WTC11 (cell line): ENCODE measurements at regions not wholly inside any gene's neighbourhood (a gene's known extent, or its start where the extent isn't known, plus 50 kb on each side); places are given as distances from the start of the nearest gene placed in this dataset.

Experiments
- ATAC-seq: fragments of 200-7000 bp; cut with Tn5 transposase; 2 replicates; pipeline ENCODE4 v1.10.0; 2021; ENCODE audit warnings: mild to moderate bottlenecking, moderate library complexity
- CTCF ChIA-PET: fragments of 300-600 bp; sonication (Branson Sonifier 250); formaldehyde crosslinking; loops from one replicate; lab custom pipeline; 2021; ENCODE audit warnings: antibody characterized with exemption; lab: Charles Lee
- POLR2A ChIA-PET: fragments of 350-600 bp; sonication (Branson Sonifier 250); formaldehyde crosslinking; loops from one replicate; lab custom pipeline; 2021; ENCODE audit warnings: antibody characterized with exemption; lab: Charles Lee
- DNase-seq: peaks from one replicate; pipeline ENCODE4 v3.0.0; 2021; ENCODE audit warnings: low spot score
- H3K27ac Mint-ChIP-seq: 2 replicates; pipeline ENCODE4 v1.8.0; 2021; ENCODE audit warnings: mixed read lengths
- H3K27me3 Mint-ChIP-seq: 2 replicates; pipeline ENCODE4 v1.8.0; 2021; ENCODE audit warnings: low read depth, mild to moderate bottlenecking, moderate library complexity, mixed read lengths
- H3K36me3 Mint-ChIP-seq: 2 replicates; pipeline ENCODE4 v1.8.0; 2021; ENCODE audit warnings: mixed read lengths
- H3K4me1 Mint-ChIP-seq: 2 replicates; pipeline ENCODE4 v1.8.0; 2022; ENCODE audit warnings: mixed read lengths
- H3K4me3 Mint-ChIP-seq: 2 replicates; pipeline ENCODE4 v1.8.0; 2021; ENCODE audit warnings: mild to moderate bottlenecking, moderate library complexity, mixed read lengths
- H3K9me3 Mint-ChIP-seq: 2 replicates; pipeline ENCODE4 v1.8.0; 2021; ENCODE audit warnings: mixed read lengths
- ETV6 ChIP-seq: sonication (generic); formaldehyde crosslinking; IDR thresholded peaks from 2 replicates; pipeline ENCODE4 v1.8.1; 2022; ENCODE audit warnings: mild to moderate bottlenecking, missing genetic modification reagents
- FOXK1 ChIP-seq: sonication (generic); formaldehyde crosslinking; IDR thresholded peaks from 2 replicates; pipeline ENCODE4 v1.8.0; 2022; ENCODE audit warnings: mild to moderate bottlenecking, moderate library complexity, missing genetic modification reagents
- GTF2I ChIP-seq: fragments of 250-450 bp; sonication (Bioruptor Pico); conservative IDR thresholded peaks from 2 replicates; pipeline ENCODE4 v1.4.0; 2021; ENCODE audit warnings: mild to moderate bottlenecking
- HMGA2 ChIP-seq: fragments of 250-450 bp; sonication (Bioruptor Pico); IDR thresholded peaks from 2 replicates; pipeline ENCODE4 v1.4.0; 2021; ENCODE audit warnings: mild to moderate bottlenecking, moderate library complexity
- IRF2 ChIP-seq: sonication (generic); formaldehyde crosslinking; IDR thresholded peaks from 2 replicates; pipeline ENCODE4 v1.8.0; 2022; ENCODE audit warnings: low read depth, missing genetic modification reagents, borderline replicate concordance
- JAZF1 ChIP-seq: fragments of 250-450 bp; sonication (Bioruptor Pico); IDR thresholded peaks from 2 replicates; pipeline ENCODE4 v1.9.0; 2021; ENCODE audit warnings: moderate library complexity, mild to moderate bottlenecking, inconsistent platforms
- NFATC4 ChIP-seq: fragments of 250-450 bp; sonication (Bioruptor Pico); IDR thresholded peaks from 2 replicates; pipeline ENCODE4 v1.9.0; 2021; ENCODE audit warnings: mild to moderate bottlenecking
- NFE2L1 ChIP-seq: sonication (generic); formaldehyde crosslinking; IDR thresholded peaks from 2 replicates; pipeline ENCODE4 v1.8.1; 2023; ENCODE audit warnings: missing genetic modification reagents
- NFYB ChIP-seq: sonication (generic); formaldehyde crosslinking; conservative IDR thresholded peaks from 2 replicates; pipeline ENCODE4 v1.8.0; 2022; ENCODE audit warnings: low read depth, missing genetic modification reagents
- NR3C1 ChIP-seq: sonication (generic); formaldehyde crosslinking; conservative IDR thresholded peaks from 2 replicates; pipeline ENCODE4 v1.8.1; 2023; ENCODE audit warnings: low read depth, mild to moderate bottlenecking, missing genetic modification reagents
- PRRX2 ChIP-seq: fragments of 250-450 bp; sonication (Bioruptor Pico); IDR thresholded peaks from 2 replicates; pipeline ENCODE4 v1.8.0; 2021; ENCODE audit warnings: mild to moderate bottlenecking
- SMAD4 ChIP-seq: sonication (generic); formaldehyde crosslinking; IDR thresholded peaks from 2 replicates; pipeline ENCODE4 v1.8.0; 2022; ENCODE audit warnings: mild to moderate bottlenecking, missing genetic modification reagents
- SOX15 ChIP-seq: fragments of 250-450 bp; sonication (Bioruptor Pico); IDR thresholded peaks from 2 replicates; pipeline ENCODE4 v1.9.0; 2021; ENCODE audit warnings: mild to moderate bottlenecking
- ZNF396 ChIP-seq: fragments of 250-450 bp; sonication (Bioruptor Pico); IDR thresholded peaks from 2 replicates; pipeline ENCODE4 v1.8.0; 2021; ENCODE audit warnings: mild to moderate bottlenecking, moderate library complexity, borderline replicate concordance
- ZNF671 ChIP-seq: fragments of 250-450 bp; sonication (Bioruptor Pico); IDR thresholded peaks from 2 replicates; pipeline ENCODE4 v1.8.0; 2021; ENCODE audit warnings: mild to moderate bottlenecking
- TF ChIP-seq, protein P1 (sequence below): fragments of 250-450 bp; sonication (Bioruptor Pico); IDR thresholded peaks from 2 replicates; pipeline ENCODE4 v1.9.0; 2021; ENCODE audit warnings: moderate library complexity, mild to moderate bottlenecking, inconsistent platforms, borderline replicate concordance
- TF ChIP-seq, protein P2 (sequence below): sonication (generic); formaldehyde crosslinking; IDR thresholded peaks from 2 replicates; pipeline ENCODE4 v1.8.1; 2023; ENCODE audit warnings: mild to moderate bottlenecking, missing genetic modification reagents
- TF ChIP-seq, protein P3 (sequence below): sonication (generic); formaldehyde crosslinking; IDR thresholded peaks from 2 replicates; pipeline ENCODE4 v1.8.0; 2022; ENCODE audit warnings: mild to moderate bottlenecking, missing genetic modification reagents
- TF ChIP-seq, protein P4 (sequence below): fragments of 250-450 bp; sonication (Bioruptor Pico); conservative IDR thresholded peaks from 2 replicates; pipeline ENCODE4 v1.9.0; 2021; ENCODE audit warnings: mild to moderate bottlenecking
- TF ChIP-seq, protein P5 (sequence below): sonication (generic); formaldehyde crosslinking; IDR thresholded peaks from 2 replicates; pipeline ENCODE4 v1.8.0; 2023; ENCODE audit warnings: missing genetic modification reagents
- TF ChIP-seq, protein P6 (sequence below): sonication (generic); formaldehyde crosslinking; IDR thresholded peaks from 2 replicates; pipeline ENCODE4 v1.8.1; 2022; ENCODE audit warnings: mild to moderate bottlenecking, missing genetic modification reagents, moderate library complexity, borderline replicate concordance
- TF ChIP-seq, protein P7 (sequence below): fragments of 200-600 bp; IDR thresholded peaks from 2 replicates; pipeline ENCODE4 v1.8.0; 2022; ENCODE audit warnings: antibody characterized with exemption

DNA sequence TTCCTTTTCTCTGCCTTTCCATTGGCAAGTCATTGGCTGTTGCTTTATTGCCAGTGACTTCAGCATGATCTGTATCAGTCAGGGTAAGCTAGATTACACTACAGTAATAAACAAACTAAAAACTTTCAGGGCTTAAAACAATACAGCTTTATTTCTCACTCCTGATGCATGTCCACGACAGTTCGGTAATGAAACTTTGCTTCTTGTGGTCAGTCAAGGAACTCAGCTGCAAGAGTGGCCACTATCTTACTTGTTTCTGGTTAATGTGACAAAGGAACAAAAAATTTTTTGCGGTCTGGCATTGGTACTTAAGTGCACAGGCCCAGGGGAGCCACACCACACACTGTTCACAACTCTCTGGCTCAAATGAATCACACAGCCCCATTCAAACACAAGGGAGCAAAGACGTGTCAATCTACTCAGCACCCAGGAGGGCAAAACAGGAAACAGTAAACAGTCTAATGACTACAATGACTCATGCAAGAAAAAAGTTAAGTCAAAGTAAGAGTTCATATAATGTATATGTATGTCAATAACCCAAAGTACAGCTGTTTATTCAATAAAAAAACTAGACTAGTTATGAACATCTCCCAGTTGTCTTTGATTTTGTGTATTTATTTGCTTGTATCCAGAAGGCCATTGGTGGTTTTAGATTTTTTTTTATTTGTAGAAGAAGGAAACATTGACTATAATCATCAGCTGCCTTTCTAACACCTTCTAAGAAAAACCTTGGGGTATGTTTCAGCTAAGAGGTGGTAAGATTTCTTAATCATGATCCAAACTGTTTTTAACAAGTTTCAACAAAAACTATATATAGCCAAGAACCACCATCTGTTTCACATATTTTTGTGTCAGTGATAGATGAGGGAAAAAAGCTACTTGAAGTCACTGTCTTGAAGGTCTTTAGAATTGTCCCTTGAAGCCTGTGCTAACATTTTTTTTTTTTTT lies 134.4 kb upstream of the FAM3C start:
- TF ChIP-seq PRRX2 (CRISPR knock-in tag) (no peak), GTF2I (CRISPR knock-in tag) (no peak), NFE2L1 (no peak), IRF2 (CRISPR knock-in tag) (no peak), ETV6 (CRISPR knock-in tag) (no peak), ZNF671 (CRISPR knock-in tag) (no peak), SOX15 (CRISPR knock-in tag) (no peak), NFYB (no peak), NR3C1 (CRISPR knock-in tag) (no peak), SMAD4 (CRISPR knock-in tag) (no peak), NFATC4 (no peak), FOXK1 (CRISPR knock-in tag) (no peak), JAZF1 (CRISPR knock-in tag) (no peak), HMGA2 (CRISPR knock-in tag) (no peak)
- TF ChIP-seq, protein P1, sequence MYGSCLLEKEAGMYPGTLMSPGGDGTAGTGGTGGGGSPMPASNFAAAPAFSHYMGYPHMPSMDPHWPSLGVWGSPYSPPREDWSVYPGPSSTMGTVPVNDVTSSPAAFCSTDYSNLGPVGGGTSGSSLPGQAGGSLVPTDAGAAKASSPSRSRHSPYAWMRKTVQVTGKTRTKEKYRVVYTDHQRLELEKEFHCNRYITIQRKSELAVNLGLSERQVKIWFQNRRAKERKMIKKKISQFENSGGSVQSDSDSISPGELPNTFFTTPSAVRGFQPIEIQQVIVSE (CRISPR knock-in tag) = no peak
- TF ChIP-seq, protein P2, sequence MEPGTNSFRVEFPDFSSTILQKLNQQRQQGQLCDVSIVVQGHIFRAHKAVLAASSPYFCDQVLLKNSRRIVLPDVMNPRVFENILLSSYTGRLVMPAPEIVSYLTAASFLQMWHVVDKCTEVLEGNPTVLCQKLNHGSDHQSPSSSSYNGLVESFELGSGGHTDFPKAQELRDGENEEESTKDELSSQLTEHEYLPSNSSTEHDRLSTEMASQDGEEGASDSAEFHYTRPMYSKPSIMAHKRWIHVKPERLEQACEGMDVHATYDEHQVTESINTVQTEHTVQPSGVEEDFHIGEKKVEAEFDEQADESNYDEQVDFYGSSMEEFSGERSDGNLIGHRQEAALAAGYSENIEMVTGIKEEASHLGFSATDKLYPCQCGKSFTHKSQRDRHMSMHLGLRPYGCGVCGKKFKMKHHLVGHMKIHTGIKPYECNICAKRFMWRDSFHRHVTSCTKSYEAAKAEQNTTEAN (CRISPR knock-in tag) = no peak
- TF ChIP-seq, protein P3, sequence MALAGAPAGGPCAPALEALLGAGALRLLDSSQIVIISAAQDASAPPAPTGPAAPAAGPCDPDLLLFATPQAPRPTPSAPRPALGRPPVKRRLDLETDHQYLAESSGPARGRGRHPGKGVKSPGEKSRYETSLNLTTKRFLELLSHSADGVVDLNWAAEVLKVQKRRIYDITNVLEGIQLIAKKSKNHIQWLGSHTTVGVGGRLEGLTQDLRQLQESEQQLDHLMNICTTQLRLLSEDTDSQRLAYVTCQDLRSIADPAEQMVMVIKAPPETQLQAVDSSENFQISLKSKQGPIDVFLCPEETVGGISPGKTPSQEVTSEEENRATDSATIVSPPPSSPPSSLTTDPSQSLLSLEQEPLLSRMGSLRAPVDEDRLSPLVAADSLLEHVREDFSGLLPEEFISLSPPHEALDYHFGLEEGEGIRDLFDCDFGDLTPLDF (CRISPR knock-in tag) = no peak
- TF ChIP-seq, protein P4, sequence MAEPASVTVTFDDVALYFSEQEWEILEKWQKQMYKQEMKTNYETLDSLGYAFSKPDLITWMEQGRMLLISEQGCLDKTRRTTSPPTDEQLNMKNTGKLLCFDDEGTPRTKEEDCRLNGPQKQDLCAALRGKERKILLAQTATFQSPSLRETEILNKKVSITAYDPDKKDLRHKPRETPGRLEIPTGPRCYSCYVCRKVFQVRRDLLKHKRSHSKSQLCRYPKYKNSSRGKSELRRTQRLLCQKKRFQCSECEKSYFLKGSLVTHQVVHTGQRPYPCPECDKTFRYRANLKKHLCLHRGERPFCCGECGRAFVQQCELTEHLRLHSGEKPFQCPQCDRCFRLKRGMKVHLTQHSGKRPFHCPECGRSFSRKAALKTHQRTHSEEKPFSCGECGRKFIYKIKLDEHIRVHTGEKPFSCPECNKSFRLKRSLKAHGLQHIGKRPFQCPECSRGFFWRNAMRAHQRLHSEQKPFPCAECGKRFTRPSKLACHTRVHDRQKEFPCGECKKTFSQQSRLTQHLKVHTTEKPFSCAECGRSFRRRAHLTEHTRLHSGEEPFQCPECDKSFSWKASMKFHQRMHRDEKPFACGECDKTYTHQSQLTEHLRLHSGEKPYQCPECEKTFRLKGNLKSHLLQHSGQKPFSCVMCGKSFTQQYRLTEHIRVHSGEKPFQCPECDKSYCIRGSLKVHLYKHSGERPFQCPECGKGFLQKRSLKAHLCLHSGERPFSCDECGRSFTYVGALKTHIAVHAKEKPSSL (CRISPR knock-in tag) = no peak
- TF ChIP-seq, protein P5, sequence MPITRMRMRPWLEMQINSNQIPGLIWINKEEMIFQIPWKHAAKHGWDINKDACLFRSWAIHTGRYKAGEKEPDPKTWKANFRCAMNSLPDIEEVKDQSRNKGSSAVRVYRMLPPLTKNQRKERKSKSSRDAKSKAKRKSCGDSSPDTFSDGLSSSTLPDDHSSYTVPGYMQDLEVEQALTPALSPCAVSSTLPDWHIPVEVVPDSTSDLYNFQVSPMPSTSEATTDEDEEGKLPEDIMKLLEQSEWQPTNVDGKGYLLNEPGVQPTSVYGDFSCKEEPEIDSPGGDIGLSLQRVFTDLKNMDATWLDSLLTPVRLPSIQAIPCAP (CRISPR knock-in tag) = no peak
- 0 out of 2 replicates have a peak, but pooled peaks cover 3% of the 10 kb centered on the region for H3K4me1 Mint-ChIP-seq
- ATAC-seq (no peak), DNase-seq (no peak)
- H3K27ac Mint-ChIP-seq = no peak overlapping the region
- peaks cover 6% of the 10 kb centered on the region for H3K9me3 Mint-ChIP-seq
- H3K36me3 Mint-ChIP-seq = no peaks in the 10 kb centered on the region
- H3K27me3 Mint-ChIP-seq = no peaks in the 10 kb centered on the region
- no peak overlapping the region for H3K4me3 Mint-ChIP-seq
- ChIA-PET POLR2A (interaction anchor here (1.0 kb wide), 1 partner anchor 135 kb away, joined by 3 read pairs; the partner anchor contains the start of gene FAM3C), CTCF (no interaction called here)

DNA sequence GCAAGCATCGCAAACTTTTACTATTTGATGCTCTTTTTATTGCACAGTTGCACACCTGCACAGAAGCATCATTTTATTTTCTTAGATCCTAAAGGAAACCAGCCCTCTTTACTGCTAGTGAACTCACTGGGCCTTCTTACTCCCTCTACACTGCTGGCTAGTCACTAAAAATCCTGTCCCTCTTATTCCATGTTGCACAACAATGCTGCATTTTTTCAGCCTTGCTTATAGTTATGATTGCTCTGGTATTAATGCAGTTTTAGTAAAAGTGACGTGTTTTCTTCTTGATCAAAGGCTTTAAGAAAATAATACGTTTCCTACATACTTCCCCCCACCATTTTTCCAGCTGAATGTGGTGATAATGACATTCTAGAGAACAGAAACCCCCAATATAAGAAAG lies 132.9 kb upstream of the FAM3C start:
- POLR2A ChIA-PET = no interaction called here
- no peak for ATAC-seq
- no peaks in the 10 kb centered on the region for H3K27me3 Mint-ChIP-seq
- DNase-seq = no peak
- H3K4me3 Mint-ChIP-seq = no peak overlapping the region
- H3K9me3 Mint-ChIP-seq = peaks cover 6% of the 10 kb centered on the region
- TF ChIP-seq, protein P5 (CRISPR knock-in tag) = no peak
- TF ChIP-seq, protein P6, sequence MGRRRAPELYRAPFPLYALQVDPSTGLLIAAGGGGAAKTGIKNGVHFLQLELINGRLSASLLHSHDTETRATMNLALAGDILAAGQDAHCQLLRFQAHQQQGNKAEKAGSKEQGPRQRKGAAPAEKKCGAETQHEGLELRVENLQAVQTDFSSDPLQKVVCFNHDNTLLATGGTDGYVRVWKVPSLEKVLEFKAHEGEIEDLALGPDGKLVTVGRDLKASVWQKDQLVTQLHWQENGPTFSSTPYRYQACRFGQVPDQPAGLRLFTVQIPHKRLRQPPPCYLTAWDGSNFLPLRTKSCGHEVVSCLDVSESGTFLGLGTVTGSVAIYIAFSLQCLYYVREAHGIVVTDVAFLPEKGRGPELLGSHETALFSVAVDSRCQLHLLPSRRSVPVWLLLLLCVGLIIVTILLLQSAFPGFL (CRISPR knock-in tag) = no peak
- TF ChIP-seq, protein P7, sequence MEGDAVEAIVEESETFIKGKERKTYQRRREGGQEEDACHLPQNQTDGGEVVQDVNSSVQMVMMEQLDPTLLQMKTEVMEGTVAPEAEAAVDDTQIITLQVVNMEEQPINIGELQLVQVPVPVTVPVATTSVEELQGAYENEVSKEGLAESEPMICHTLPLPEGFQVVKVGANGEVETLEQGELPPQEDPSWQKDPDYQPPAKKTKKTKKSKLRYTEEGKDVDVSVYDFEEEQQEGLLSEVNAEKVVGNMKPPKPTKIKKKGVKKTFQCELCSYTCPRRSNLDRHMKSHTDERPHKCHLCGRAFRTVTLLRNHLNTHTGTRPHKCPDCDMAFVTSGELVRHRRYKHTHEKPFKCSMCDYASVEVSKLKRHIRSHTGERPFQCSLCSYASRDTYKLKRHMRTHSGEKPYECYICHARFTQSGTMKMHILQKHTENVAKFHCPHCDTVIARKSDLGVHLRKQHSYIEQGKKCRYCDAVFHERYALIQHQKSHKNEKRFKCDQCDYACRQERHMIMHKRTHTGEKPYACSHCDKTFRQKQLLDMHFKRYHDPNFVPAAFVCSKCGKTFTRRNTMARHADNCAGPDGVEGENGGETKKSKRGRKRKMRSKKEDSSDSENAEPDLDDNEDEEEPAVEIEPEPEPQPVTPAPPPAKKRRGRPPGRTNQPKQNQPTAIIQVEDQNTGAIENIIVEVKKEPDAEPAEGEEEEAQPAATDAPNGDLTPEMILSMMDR = no peak
- no peak for TF ChIP-seq ZNF396 (CRISPR knock-in tag)
- CTCF ChIA-PET = no interaction called here
- no peaks in the 10 kb centered on the region for H3K36me3 Mint-ChIP-seq
- H3K4me1 Mint-ChIP-seq = 0 out of 2 replicates have a peak, but pooled peaks cover 3% of the 10 kb centered on the region
- no peak overlapping the region for H3K27ac Mint-ChIP-seq
